ENCODE measurements at regions not wholly inside any gene's neighbourhood (a gene's known extent, or its start where the extent isn't known, plus 50 kb on each side); places are given as distances from the start of the nearest gene placed in this dataset.

DNA sequence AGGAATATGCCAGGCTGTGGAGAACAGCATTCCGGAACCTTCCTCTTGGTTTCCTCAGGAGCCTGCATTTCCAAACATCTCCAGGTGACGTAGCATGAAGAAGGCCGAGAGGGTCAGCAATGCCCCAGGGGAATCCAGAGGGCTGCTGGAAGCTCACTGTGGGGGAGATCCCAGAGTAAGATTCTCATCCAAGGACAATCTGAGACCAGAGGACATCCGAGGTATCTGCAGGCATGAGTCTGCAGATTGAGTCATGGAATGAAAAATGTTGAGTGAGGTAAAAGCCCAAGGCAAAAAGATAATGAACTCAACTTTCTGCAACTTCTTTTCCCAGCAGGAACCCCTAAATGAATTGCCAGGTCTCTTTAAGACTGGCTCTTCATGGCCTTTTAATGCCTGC, 73.5 kb downstream of the KIF4B start:
- no peak for TF ChIP-seq REST (IDR thresholded peaks at IDR 0.05; ENCODE audit: insufficient read depth in 1 of 2, low read depth in 2 of 2, low read length in 2 of 2)
- TF ChIP-seq TAF1 (IDR thresholded peaks at IDR 0.05; ENCODE audit: borderline replicate concordance, insufficient read depth, low read length) = no peak
- no peak for TF ChIP-seq FOXP2 (optimal IDR thresholded peaks at IDR 0.05; ENCODE audit: borderline replicate concordance, extremely low read depth, extremely low read length, insufficient read depth)
- no peak for TF ChIP-seq POLR2AphosphoS5 (IDR thresholded peaks at IDR 0.05; ENCODE audit: low read depth, low read length)
- TF ChIP-seq SIN3A (IDR thresholded peaks at IDR 0.05; ENCODE audit: borderline replicate concordance, insufficient read depth, low read length) = no peak

DNA sequence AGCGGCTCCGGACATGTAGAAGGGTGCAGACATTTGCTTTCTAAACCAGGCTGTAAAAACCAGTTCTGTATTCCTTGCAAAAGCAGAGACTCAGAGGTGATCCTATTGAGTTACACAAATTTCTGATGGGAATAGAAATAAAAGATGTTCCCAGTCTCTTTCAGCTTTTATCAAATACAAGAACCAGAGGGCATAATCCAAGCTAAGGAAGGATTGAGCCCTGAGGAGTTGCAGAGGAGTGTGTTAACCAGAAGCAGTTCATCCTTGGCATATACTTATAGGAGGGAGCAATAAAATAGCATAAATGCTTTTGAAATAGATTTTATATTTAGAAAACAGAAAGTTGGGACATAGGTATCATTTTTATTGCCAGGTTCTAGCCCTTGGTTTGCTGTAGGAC, 75.3 kb downstream of the KIF4B start:
- TF ChIP-seq SIN3A (IDR thresholded peaks at IDR 0.05; ENCODE audit: borderline replicate concordance, insufficient read depth, low read length) = no peak

GRCh38 chr5:155089643-155090042, 76.1 kb downstream of the KIF4B start:
- TF ChIP-seq SIN3A (IDR thresholded peaks at IDR 0.05; ENCODE audit: borderline replicate concordance, insufficient read depth, low read length) (no peak), FOXP2 (optimal IDR thresholded peaks at IDR 0.05; ENCODE audit: borderline replicate concordance, extremely low read depth, extremely low read length, insufficient read depth) (no peak), POLR2AphosphoS5 (IDR thresholded peaks at IDR 0.05; ENCODE audit: low read depth, low read length) (no peak), TAF1 (IDR thresholded peaks at IDR 0.05; ENCODE audit: borderline replicate concordance, insufficient read depth, low read length) (no peak), REST (IDR thresholded peaks at IDR 0.05; ENCODE audit: insufficient read depth in 1 of 2, low read depth in 2 of 2, low read length in 2 of 2) (no peak)

- TF ChIP-seq REST (IDR thresholded peaks at IDR 0.05; ENCODE audit: insufficient read depth in 1 of 2, low read depth in 2 of 2, low read length in 2 of 2) = no peak
Observed at GRCh38 chr5:155091063-155091648, 77.6 kb downstream of the KIF4B start.

- TF ChIP-seq TAF1 (IDR thresholded peaks at IDR 0.05; ENCODE audit: borderline replicate concordance, insufficient read depth, low read length) (no peak), POLR2AphosphoS5 (IDR thresholded peaks at IDR 0.05; ENCODE audit: low read depth, low read length) (no peak), REST (IDR thresholded peaks at IDR 0.05; ENCODE audit: insufficient read depth in 1 of 2, low read depth in 2 of 2, low read length in 2 of 2) (no peak), FOXP2 (optimal IDR thresholded peaks at IDR 0.05; ENCODE audit: borderline replicate concordance, extremely low read depth, extremely low read length, insufficient read depth) (no peak), SIN3A (IDR thresholded peaks at IDR 0.05; ENCODE audit: borderline replicate concordance, insufficient read depth, low read length) (no peak)
Observed at GRCh38 chr5:155091768-155092717, 78.5 kb downstream of the KIF4B start.
